HG03571 (cell line): ENCODE measurements at regions not wholly inside any gene's neighbourhood (a gene's known extent, or its start where the extent isn't known, plus 50 kb on each side); places are given as distances from the start of the nearest gene placed in this dataset.

ENCODE experiments used
- ATAC-seq: cut with Tn5 transposase; IDR thresholded peaks from one replicate; pipeline ENCODE4 v1.9.1; 2021; ENCODE audit not compliant: unreplicated experiment

GRCh38 chr13:40161351-40161810 is 505.1 kb downstream of the FOXO1 start:
- no peak for ATAC-seq

- no peak for ATAC-seq
Measured at GRCh38 chr13:40161931-40162330, 504.5 kb downstream of the FOXO1 start.

GRCh38 chr13:40163066-40164000 is 503.1 kb downstream of the FOXO1 start:
- ATAC-seq, result no peak

- no peak for ATAC-seq
Measured at GRCh38 chr13:40164133-40164532, 502.3 kb downstream of the FOXO1 start.

- ATAC-seq, result no peak
Measured at GRCh38 chr13:40165316-40165932, 501.0 kb downstream of the FOXO1 start.

- ATAC-seq, result no peak
Measured at GRCh38 chr13:40167327-40167726, 499.1 kb downstream of the FOXO1 start.

- ATAC-seq, result no peak
Measured at GRCh38 chr13:40168425-40169166, 497.8 kb downstream of the FOXO1 start.

- no peak for ATAC-seq
Measured at GRCh38 chr13:40169476-40169875, 497.0 kb downstream of the FOXO1 start.

- ATAC-seq, result no peak
Measured at GRCh38 chr13:40170091-40170490, 496.4 kb downstream of the FOXO1 start.

- no peak for ATAC-seq
Measured at GRCh38 chr13:40170982-40171381, 495.5 kb downstream of the FOXO1 start.

- no peak for ATAC-seq
Measured at GRCh38 chr13:40171566-40171965, 494.9 kb downstream of the FOXO1 start.

GRCh38 chr13:40172149-40172591 is 494.3 kb downstream of the FOXO1 start:
- ATAC-seq, result no peak

- no peak for ATAC-seq
Measured at GRCh38 chr13:40172878-40173277, 493.6 kb downstream of the FOXO1 start.

- ATAC-seq, result no peak
Measured at GRCh38 chr13:40175639-40176038, 490.8 kb downstream of the FOXO1 start.

- no peak for ATAC-seq
Measured at GRCh38 chr13:40176242-40176641, 490.2 kb downstream of the FOXO1 start.

- no peak for ATAC-seq
Measured at GRCh38 chr13:40178130-40178529, 488.3 kb downstream of the FOXO1 start.

GRCh38 chr13:40179445-40180281 is 486.8 kb downstream of the FOXO1 start:
- ATAC-seq, result no peak

- ATAC-seq, result no peak
Measured at GRCh38 chr13:40180776-40181175, 485.7 kb downstream of the FOXO1 start.

- no peak for ATAC-seq
Measured at GRCh38 chr13:40181203-40181845, 485.1 kb downstream of the FOXO1 start.

- no peak for ATAC-seq
Measured at GRCh38 chr13:40182591-40182990, 483.9 kb downstream of the FOXO1 start.
